ENCODE measurements at regions not wholly inside any gene's neighbourhood (a gene's known extent, or its start where the extent isn't known, plus 50 kb on each side); places are given as distances from the start of the nearest gene placed in this dataset.

- H3K27me3 ChIP-seq (ENCODE audit: control insufficient read depth, insufficient read depth, low read length) = no peaks in the 10 kb centered on the region
- no peaks in the 10 kb centered on the region for H3K9me3 ChIP-seq (ENCODE audit: control insufficient read depth, insufficient read depth, low read length)
- Mint-ChIP-seq H3K36me3 (no peaks in the 10 kb centered on the region), H3K4me1 (no peaks in the 10 kb centered on the region), H3K9me3 (no peaks in the 10 kb centered on the region), H3K4me3 (no peak overlapping the region), H3K27ac (no peak overlapping the region), H3K27me3 (ENCODE audit: low read depth in 2 of 2) (no peaks in the 10 kb centered on the region)
- WGBS (ENCODE audit: insufficient coverage) = 18% methylated on average over 3 of the region's 3 CpGs
- DNase-seq (no peak), ATAC-seq (no peak)
- no peak overlapping the region for H3K4me3 ChIP-seq (ENCODE audit: low read length)
- intact Hi-C loops (cut with micrococcal nuclease) = no loop called here
- H3K36me3 ChIP-seq (ENCODE audit: control insufficient read depth, insufficient read depth, low read length) = no peaks in the 10 kb centered on the region
- H3K4me1 ChIP-seq (ENCODE audit: control insufficient read depth, insufficient read depth, low read length) = no peaks in the 10 kb centered on the region
- TF ChIP-seq, protein P1, sequence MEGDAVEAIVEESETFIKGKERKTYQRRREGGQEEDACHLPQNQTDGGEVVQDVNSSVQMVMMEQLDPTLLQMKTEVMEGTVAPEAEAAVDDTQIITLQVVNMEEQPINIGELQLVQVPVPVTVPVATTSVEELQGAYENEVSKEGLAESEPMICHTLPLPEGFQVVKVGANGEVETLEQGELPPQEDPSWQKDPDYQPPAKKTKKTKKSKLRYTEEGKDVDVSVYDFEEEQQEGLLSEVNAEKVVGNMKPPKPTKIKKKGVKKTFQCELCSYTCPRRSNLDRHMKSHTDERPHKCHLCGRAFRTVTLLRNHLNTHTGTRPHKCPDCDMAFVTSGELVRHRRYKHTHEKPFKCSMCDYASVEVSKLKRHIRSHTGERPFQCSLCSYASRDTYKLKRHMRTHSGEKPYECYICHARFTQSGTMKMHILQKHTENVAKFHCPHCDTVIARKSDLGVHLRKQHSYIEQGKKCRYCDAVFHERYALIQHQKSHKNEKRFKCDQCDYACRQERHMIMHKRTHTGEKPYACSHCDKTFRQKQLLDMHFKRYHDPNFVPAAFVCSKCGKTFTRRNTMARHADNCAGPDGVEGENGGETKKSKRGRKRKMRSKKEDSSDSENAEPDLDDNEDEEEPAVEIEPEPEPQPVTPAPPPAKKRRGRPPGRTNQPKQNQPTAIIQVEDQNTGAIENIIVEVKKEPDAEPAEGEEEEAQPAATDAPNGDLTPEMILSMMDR (IDR thresholded peaks at IDR 0.05) = no peak
- no peak overlapping the region for H3K27ac ChIP-seq (ENCODE audit: low read length)
These were observed 164.3 kb upstream of the BRINP1 start for GRCh38 chr9:119533504-119533903.

- H3K9me3 ChIP-seq (ENCODE audit: control insufficient read depth, insufficient read depth, low read length) = no peaks in the 10 kb centered on the region
- intact Hi-C loops (cut with micrococcal nuclease) = no loop called here
- H3K27me3 Mint-ChIP-seq (ENCODE audit: low read depth in 2 of 2) = no peaks in the 10 kb centered on the region
- H3K27ac ChIP-seq (ENCODE audit: low read length) = no peak overlapping the region
- no peaks in the 10 kb centered on the region for H3K27me3 ChIP-seq (ENCODE audit: control insufficient read depth, insufficient read depth, low read length)
- no peaks in the 10 kb centered on the region for H3K4me1 ChIP-seq (ENCODE audit: control insufficient read depth, insufficient read depth, low read length)
- no peaks in the 10 kb centered on the region for H3K36me3 Mint-ChIP-seq
- H3K4me3 ChIP-seq (ENCODE audit: low read length) = no peak overlapping the region
- no peak overlapping the region for H3K4me3 Mint-ChIP-seq
- no peaks in the 10 kb centered on the region for H3K36me3 ChIP-seq (ENCODE audit: control insufficient read depth, insufficient read depth, low read length)
- WGBS (ENCODE audit: insufficient coverage) = 87% methylated on average over 8 of the region's 8 CpGs
- no peak overlapping the region for H3K27ac Mint-ChIP-seq
- ATAC-seq (no peak), DNase-seq (no peak)
- TF ChIP-seq, protein P1 (IDR thresholded peaks at IDR 0.05) = no peak
- no peaks in the 10 kb centered on the region for H3K4me1 Mint-ChIP-seq
- H3K9me3 Mint-ChIP-seq = peaks cover 0 to 2% of the 10 kb centered on the region in 2 donors
These were observed 157.5 kb upstream of the BRINP1 start for GRCh38 chr9:119526698-119527097.

GRCh38 chr9:119523508-119523907 lies 154.3 kb upstream of the BRINP1 start:
- TF ChIP-seq, protein P1 (IDR thresholded peaks at IDR 0.05) = no peak
- no peak for ATAC-seq
- Histone ChIP-seq H3K36me3 (ENCODE audit: control insufficient read depth, insufficient read depth, low read length) (no peaks in the 10 kb centered on the region), H3K4me3 (ENCODE audit: low read length) (no peak overlapping the region), H3K9me3 (ENCODE audit: control insufficient read depth, insufficient read depth, low read length) (no peaks in the 10 kb centered on the region), H3K27me3 (ENCODE audit: control insufficient read depth, insufficient read depth, low read length) (no peaks in the 10 kb centered on the region), H3K4me1 (ENCODE audit: control insufficient read depth, insufficient read depth, low read length) (no peaks in the 10 kb centered on the region), H3K27ac (ENCODE audit: low read length) (no peak overlapping the region)
- Mint-ChIP-seq H3K27me3 (ENCODE audit: low read depth in 2 of 2) (no peaks in the 10 kb centered on the region), H3K27ac (no peak overlapping the region), H3K36me3 (no peaks in the 10 kb centered on the region), H3K4me1 (no peaks in the 10 kb centered on the region), H3K9me3 (peaks cover 0 to 6% of the 10 kb centered on the region in 2 donors), H3K4me3 (no peak overlapping the region)
- intact Hi-C loops (cut with micrococcal nuclease) = no loop called here
- WGBS (ENCODE audit: insufficient coverage) = 47% methylated on average over 1 of the region's 1 CpG
- DNase-seq = no peak

DNA sequence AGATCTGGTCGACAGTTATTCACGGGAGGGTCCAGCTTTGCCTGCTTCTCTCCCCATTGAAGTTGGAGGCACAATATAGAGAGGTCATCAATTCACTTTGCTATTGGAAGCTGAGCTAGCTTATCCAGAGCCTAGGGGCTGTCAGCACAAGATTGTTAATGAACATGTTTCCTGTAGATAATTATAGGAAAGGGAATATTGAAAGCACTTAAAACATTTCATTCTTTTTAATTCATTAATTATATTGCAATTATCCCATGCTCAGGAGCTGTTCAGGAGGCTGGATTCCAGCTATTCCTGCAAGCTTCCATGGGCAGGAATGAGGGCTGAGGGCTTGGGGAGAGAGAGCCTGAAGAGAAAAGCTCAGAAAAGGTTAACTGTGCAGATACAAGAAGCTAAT lies 153.1 kb upstream of the BRINP1 start:
- no peaks in the 10 kb centered on the region for H3K27me3 ChIP-seq (ENCODE audit: control insufficient read depth, insufficient read depth, low read length)
- H3K9me3 ChIP-seq (ENCODE audit: control insufficient read depth, insufficient read depth, low read length) = no peaks in the 10 kb centered on the region
- H3K9me3 Mint-ChIP-seq = peaks cover 0 to 6% of the 10 kb centered on the region in 2 donors
- intact Hi-C loops (cut with micrococcal nuclease) = no loop called here
- TF ChIP-seq, protein P1 (IDR thresholded peaks at IDR 0.05) = no peak
- H3K4me1 ChIP-seq (ENCODE audit: control insufficient read depth, insufficient read depth, low read length) = no peaks in the 10 kb centered on the region
- no peak overlapping the region for H3K4me3 Mint-ChIP-seq
- DNase-seq = no peak
- WGBS (ENCODE audit: insufficient coverage) = 90% methylated on average over 2 of the region's 2 CpGs
- no peak for ATAC-seq
- no peak overlapping the region for H3K27ac Mint-ChIP-seq
- H3K27ac ChIP-seq (ENCODE audit: low read length) = no peak overlapping the region
- no peaks in the 10 kb centered on the region for H3K36me3 ChIP-seq (ENCODE audit: control insufficient read depth, insufficient read depth, low read length)
- H3K4me1 Mint-ChIP-seq = no peaks in the 10 kb centered on the region
- H3K27me3 Mint-ChIP-seq (ENCODE audit: low read depth in 2 of 2) = no peaks in the 10 kb centered on the region
- H3K4me3 ChIP-seq (ENCODE audit: low read length) = no peak overlapping the region
- no peaks in the 10 kb centered on the region for H3K36me3 Mint-ChIP-seq
